ENCODE measurements at regions not wholly inside any gene's neighbourhood (a gene's known extent, or its start where the extent isn't known, plus 50 kb on each side); places are given as distances from the start of the nearest gene placed in this dataset.

- Histone ChIP-seq H3K4me1 (ENCODE audit: control insufficient read depth, insufficient read depth, low read length) (no peaks in the 10 kb centered on the region), H3K36me3 (ENCODE audit: control insufficient read depth in 2 of 2, insufficient read depth in 2 of 2, low read length in 1 of 2) (no peaks in the 10 kb centered on the region), H3K9me3 (replicated peaks; ENCODE audit: control insufficient read depth, insufficient read depth, low read length) (no peaks in the 10 kb centered on the region), H3K4me3 (no peak overlapping the region), H3K79me2 (ENCODE audit: control insufficient read depth, insufficient read depth, low read length) (no peaks in the 10 kb centered on the region), H4K20me1 (ENCODE audit: control insufficient read depth, insufficient read depth) (no peaks in the 10 kb centered on the region), H3K4me2 (ENCODE audit: control insufficient read depth, insufficient read depth) (no peak overlapping the region), H2AFZ (ENCODE audit: control insufficient read depth, low read depth, low read length) (no peak overlapping the region), H3K9ac (ENCODE audit: control insufficient read depth, insufficient read depth, low read length) (no peak overlapping the region), H3K27ac (ENCODE audit: control insufficient read depth, insufficient read depth) (no peak overlapping the region), H3K27me3 (replicated peaks in 1 of 2; ENCODE audit: control insufficient read depth in 2 of 2, insufficient read depth in 2 of 2, low read length in 1 of 2) (no peaks in the 10 kb centered on the region)
- intact Hi-C loops (cut with micrococcal nuclease; ENCODE audit: unreplicated experiment) (no loop called here), in situ Hi-C loops (cut with MboI) (loop anchor here (25.0 kb wide), 1 partner anchor 97 kb away; no protein-coding TSS in a partner anchor)
- no TSS peak for BruUV-seq (replicated peaks)
- FAIRE-seq (no peak), DNase-seq (ENCODE audit: low read depth, low spot score) (no peak), ATAC-seq (no peak)
- SMC1A ChIA-PET (ENCODE audit: uncharacterized antibody, unreplicated experiment), result interaction anchor here (1.1 kb wide), 1 partner anchor 119 kb away, joined by 3 read pairs; no protein-coding TSS in a partner anchor
- RAD21 ChIA-PET (ENCODE audit: unreplicated experiment), result interaction anchor here (0.9 kb wide), 1 partner anchor 118 kb away, joined by 3 read pairs; no protein-coding TSS in a partner anchor
- CTCF ChIA-PET, result no interaction called here
- POLR2A ChIA-PET, result no interaction called here
- WGBS (ENCODE audit: insufficient coverage, insufficient replicate concordance, low lambda C conversion rate, missing lambda C conversion rate), result 48% methylated on average over 4 of the region's 4 CpGs
- TF ChIP-seq SP1 (IDR thresholded peaks at IDR 0.05; ENCODE audit: low read depth, low read length) (no peak), SIX5 (IDR thresholded peaks at IDR 0.05; ENCODE audit: low read depth, low read length, severe bottlenecking) (no peak), RELB (IDR thresholded peaks at IDR 0.05; ENCODE audit: low read depth) (no peak), ATF3 (IDR thresholded peaks at IDR 0.05; ENCODE audit: borderline replicate concordance, extremely low read depth, low read depth, low read length) (no peak), ZNF24 (IDR thresholded peaks at IDR 0.05) (no peak), LARP7 (IDR thresholded peaks at IDR 0.05) (no peak)
Measured at GRCh38 chr18:40040574-40040973, 1914.5 kb upstream of the PIK3C3 start.

- Histone ChIP-seq H3K36me3 (ENCODE audit: control insufficient read depth in 2 of 2, insufficient read depth in 2 of 2, low read length in 1 of 2) (no peaks in the 10 kb centered on the region), H3K4me2 (ENCODE audit: control insufficient read depth, insufficient read depth) (no peak overlapping the region), H2AFZ (ENCODE audit: control insufficient read depth, low read depth, low read length) (no peak overlapping the region), H3K27ac (ENCODE audit: control insufficient read depth, insufficient read depth) (no peak overlapping the region), H3K4me1 (ENCODE audit: control insufficient read depth, insufficient read depth, low read length) (no peaks in the 10 kb centered on the region), H3K9me3 (replicated peaks; ENCODE audit: control insufficient read depth, insufficient read depth, low read length) (no peaks in the 10 kb centered on the region), H3K9ac (ENCODE audit: control insufficient read depth, insufficient read depth, low read length) (no peak overlapping the region), H4K20me1 (ENCODE audit: control insufficient read depth, insufficient read depth) (no peaks in the 10 kb centered on the region), H3K27me3 (replicated peaks in 1 of 2; ENCODE audit: control insufficient read depth in 2 of 2, insufficient read depth in 2 of 2, low read length in 1 of 2) (no peaks in the 10 kb centered on the region), H3K79me2 (ENCODE audit: control insufficient read depth, insufficient read depth, low read length) (no peaks in the 10 kb centered on the region), H3K4me3 (no peak overlapping the region)
- ChIA-PET SMC1A (ENCODE audit: uncharacterized antibody, unreplicated experiment) (no interaction called here), POLR2A (no interaction called here), CTCF (no interaction called here), RAD21 (ENCODE audit: unreplicated experiment) (no interaction called here)
- ATAC-seq (no peak), DNase-seq (ENCODE audit: low read depth, low spot score) (no peak), FAIRE-seq (no peak)
- no TSS peak for BruUV-seq (replicated peaks)
- TF ChIP-seq IRF5 (IDR thresholded peaks at IDR 0.05; ENCODE audit: borderline replicate concordance) (no peak), NFXL1 (IDR thresholded peaks at IDR 0.05; ENCODE audit: borderline replicate concordance) (no peak), TCF12 (IDR thresholded peaks at IDR 0.05; ENCODE audit: low read depth, low read length) (no peak), STAT1 (conservative IDR thresholded peaks at IDR 0.05) (no peak), NR2C2 (IDR thresholded peaks at IDR 0.05; ENCODE audit: borderline replicate concordance, control insufficient read depth, insufficient read length, low read depth) (no peak)
- in situ Hi-C loops (cut with MboI) (loop anchor here (25.0 kb wide), 1 partner anchor 100 kb away; no protein-coding TSS in a partner anchor), intact Hi-C loops (cut with micrococcal nuclease; ENCODE audit: unreplicated experiment) (no loop called here)
- 22% methylated on average over 6 of the region's 6 CpGs for WGBS (ENCODE audit: insufficient coverage, insufficient replicate concordance, low lambda C conversion rate, missing lambda C conversion rate)
Measured at GRCh38 chr18:40037356-40037755, 1917.7 kb upstream of the PIK3C3 start.

Data from GM12878 (cell line).